ENCODE measurements at regions not wholly inside any gene's neighbourhood (a gene's known extent, or its start where the extent isn't known, plus 50 kb on each side); places are given as distances from the start of the nearest gene placed in this dataset.

DNA sequence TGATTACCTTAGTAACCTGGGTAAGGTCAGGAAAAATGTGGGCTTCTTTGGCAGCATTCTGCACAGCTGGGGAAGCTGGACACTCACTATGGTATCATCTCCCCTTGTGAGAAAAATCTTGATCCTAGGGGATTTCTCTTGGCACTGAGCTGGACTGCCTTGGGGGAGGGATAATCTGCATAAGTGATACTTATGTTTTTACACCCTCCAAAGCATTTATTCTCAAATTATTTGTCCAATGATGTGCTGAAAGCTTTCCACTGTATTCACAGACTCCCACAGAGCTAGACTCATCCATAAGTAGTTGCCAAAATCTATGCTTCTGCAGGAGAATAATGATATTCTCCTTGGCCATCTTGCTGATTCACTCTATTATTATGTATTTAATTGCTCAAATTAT lies 121.5 kb upstream of the CNR1 start:
- Histone ChIP-seq H3K27ac (no peak overlapping the region), H3K27me3 (no peaks in the 10 kb centered on the region), H3K9me3 (peaks cover 0 to 14% (median 9%) of the 10 kb centered on the region in 4 donors), H3K4me1 (no peaks in the 10 kb centered on the region), H3K4me3 (no peak overlapping the region), H3K36me3 (no peaks in the 10 kb centered on the region)
- ATAC-seq (ENCODE audit: low FRiP score in 2 of 2) (no peak), DNase-seq (no peak)
- TF ChIP-seq EP300 (IDR thresholded peaks at IDR 0.05) = no peak
- TF ChIP-seq POLR2A (IDR thresholded peaks at IDR 0.05) = no peak
- no peak for TF ChIP-seq POLR2AphosphoS5 (IDR thresholded peaks at IDR 0.05)
- TF ChIP-seq CTCF (IDR thresholded peaks at IDR 0.05) = no peak

- DNase-seq = peak in 1 of 2 donors; percentile 23
- no peaks in the 10 kb centered on the region for H3K27me3 ChIP-seq
- ATAC-seq (ENCODE audit: low FRiP score in 2 of 2) = peak in 1 of 2 donors; percentile 40
- 96 to 100% methylated on average over 2 to 14 of the region's 14 CpGs for WGBS, 2 donors
- no peaks in the 10 kb centered on the region for H3K4me1 ChIP-seq
- no peak overlapping the region for H3K4me3 ChIP-seq
- no peak overlapping the region for H3K27ac ChIP-seq
- TF ChIP-seq POLR2A (IDR thresholded peaks at IDR 0.05) (no peak), EP300 (IDR thresholded peaks at IDR 0.05) (no peak), POLR2AphosphoS5 (IDR thresholded peaks at IDR 0.05) (no peak), CTCF (IDR thresholded peaks at IDR 0.05) (no peak)
- no peaks in the 10 kb centered on the region for H3K9me3 ChIP-seq
- no peaks in the 10 kb centered on the region for H3K36me3 ChIP-seq
Measured at GRCh38 chr6:88276331-88276730, 110.2 kb upstream of the CNR1 start.

GRCh38 chr6:88268508-88268907 lies 102.4 kb upstream of the CNR1 start:
- H3K4me1 ChIP-seq = no peaks in the 10 kb centered on the region
- H3K4me3 ChIP-seq = no peak overlapping the region
- ATAC-seq (ENCODE audit: low FRiP score in 2 of 2) (no peak), DNase-seq (no peak)
- H3K27ac ChIP-seq = no peak overlapping the region
- TF ChIP-seq EP300 (IDR thresholded peaks at IDR 0.05) = no peak
- no peak for TF ChIP-seq POLR2A (IDR thresholded peaks at IDR 0.05)
- no peak for TF ChIP-seq POLR2AphosphoS5 (IDR thresholded peaks at IDR 0.05)
- no peak for TF ChIP-seq CTCF (IDR thresholded peaks at IDR 0.05)
- WGBS, 2 donors = 39 to 41% methylated on average over 7 of the region's 7 CpGs
- H3K36me3 ChIP-seq = no peaks in the 10 kb centered on the region
- H3K9me3 ChIP-seq = no peaks in the 10 kb centered on the region
- no peaks in the 10 kb centered on the region for H3K27me3 ChIP-seq

GRCh38 chr6:88266126-88266525 lies 100.0 kb upstream of the CNR1 start:
- Histone ChIP-seq H3K27ac (no peak overlapping the region), H3K4me3 (no peak overlapping the region), H3K9me3 (no peaks in the 10 kb centered on the region), H3K4me1 (no peaks in the 10 kb centered on the region), H3K36me3 (no peaks in the 10 kb centered on the region), H3K27me3 (no peaks in the 10 kb centered on the region)
- TF ChIP-seq POLR2A (IDR thresholded peaks at IDR 0.05) (no peak), CTCF (IDR thresholded peaks at IDR 0.05) (no peak), EP300 (IDR thresholded peaks at IDR 0.05) (no peak), POLR2AphosphoS5 (IDR thresholded peaks at IDR 0.05) (no peak)
- ATAC-seq (ENCODE audit: low FRiP score in 2 of 2) (no peak), DNase-seq (no peak)

DNA sequence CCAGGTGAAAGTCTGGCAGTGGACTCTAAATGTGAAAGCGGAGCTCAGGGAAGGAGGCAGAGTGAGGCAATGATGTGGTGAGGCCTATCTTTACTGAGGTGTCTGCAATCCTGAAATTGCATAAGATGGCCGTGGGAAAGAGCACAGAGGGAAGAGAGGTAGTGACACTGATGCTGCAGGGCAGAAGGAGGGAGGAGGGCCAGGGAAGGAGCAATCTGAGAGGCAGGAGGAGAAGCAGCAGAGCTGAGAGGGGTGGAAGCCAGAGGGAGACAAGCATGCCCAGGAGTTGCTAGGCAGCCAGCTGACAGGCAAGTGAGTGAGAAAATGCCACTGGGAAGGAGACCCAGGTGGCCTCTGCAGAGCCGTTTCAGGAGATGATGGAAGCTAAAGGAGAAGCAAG lies 97.4 kb upstream of the CNR1 start:
- Histone ChIP-seq H3K4me3 (no peak overlapping the region), H3K9me3 (no peaks in the 10 kb centered on the region), H3K4me1 (no peaks in the 10 kb centered on the region), H3K36me3 (no peaks in the 10 kb centered on the region), H3K27me3 (no peaks in the 10 kb centered on the region), H3K27ac (no peak overlapping the region)
- DNase-seq (no peak), ATAC-seq (ENCODE audit: low FRiP score in 2 of 2) (no peak)
- no peak for TF ChIP-seq EP300 (IDR thresholded peaks at IDR 0.05)
- no peak for TF ChIP-seq POLR2AphosphoS5 (IDR thresholded peaks at IDR 0.05)
- WGBS, 2 donors = 53 to 67% methylated on average over 3 of the region's 3 CpGs

Measured in upper lobe of left lung (tissue), 6 donors.